HL-60 (cell line): ENCODE measurements at regions not wholly inside any gene's neighbourhood (a gene's known extent, or its start where the extent isn't known, plus 50 kb on each side); places are given as distances from the start of the nearest gene placed in this dataset.

Source experiments
- GABPA ChIP-seq: IDR thresholded peaks from 2 replicates; pipeline ENCODE4 v1.6.1; 2012; ENCODE audit warnings: low read depth
- POLR2AphosphoS5 ChIP-seq: IDR thresholded peaks from 2 replicates; pipeline ENCODE4 v1.6.1; 2012; ENCODE audit warnings: low read depth
- TF ChIP-seq, protein P1 (sequence below): IDR thresholded peaks from one replicate; pipeline ENCODE4 v1.5.1; 2011; ENCODE audit warnings: low read length, control low read depth, inconsistent platforms; ENCODE audit not compliant: insufficient read depth

DNA sequence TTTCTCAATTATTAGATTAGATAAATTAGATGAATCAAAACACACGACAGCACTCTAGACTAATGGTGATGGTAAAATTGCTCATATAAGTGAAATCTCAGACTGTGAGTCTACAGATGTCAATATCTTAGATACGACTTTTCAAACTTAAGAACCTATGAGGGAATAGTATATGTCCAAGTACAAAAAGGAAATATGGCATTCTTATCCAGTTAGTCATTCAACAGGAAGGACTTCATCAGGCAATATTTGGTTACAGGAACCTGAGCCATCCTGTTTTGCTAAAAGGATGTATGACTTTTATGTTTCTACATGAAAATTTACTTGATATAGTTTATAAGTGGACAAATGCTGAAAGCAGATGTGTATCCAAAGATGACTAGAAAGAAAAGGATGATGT lies 107.0 kb downstream of the CT47B1 start:
- TF ChIP-seq, protein P1, sequence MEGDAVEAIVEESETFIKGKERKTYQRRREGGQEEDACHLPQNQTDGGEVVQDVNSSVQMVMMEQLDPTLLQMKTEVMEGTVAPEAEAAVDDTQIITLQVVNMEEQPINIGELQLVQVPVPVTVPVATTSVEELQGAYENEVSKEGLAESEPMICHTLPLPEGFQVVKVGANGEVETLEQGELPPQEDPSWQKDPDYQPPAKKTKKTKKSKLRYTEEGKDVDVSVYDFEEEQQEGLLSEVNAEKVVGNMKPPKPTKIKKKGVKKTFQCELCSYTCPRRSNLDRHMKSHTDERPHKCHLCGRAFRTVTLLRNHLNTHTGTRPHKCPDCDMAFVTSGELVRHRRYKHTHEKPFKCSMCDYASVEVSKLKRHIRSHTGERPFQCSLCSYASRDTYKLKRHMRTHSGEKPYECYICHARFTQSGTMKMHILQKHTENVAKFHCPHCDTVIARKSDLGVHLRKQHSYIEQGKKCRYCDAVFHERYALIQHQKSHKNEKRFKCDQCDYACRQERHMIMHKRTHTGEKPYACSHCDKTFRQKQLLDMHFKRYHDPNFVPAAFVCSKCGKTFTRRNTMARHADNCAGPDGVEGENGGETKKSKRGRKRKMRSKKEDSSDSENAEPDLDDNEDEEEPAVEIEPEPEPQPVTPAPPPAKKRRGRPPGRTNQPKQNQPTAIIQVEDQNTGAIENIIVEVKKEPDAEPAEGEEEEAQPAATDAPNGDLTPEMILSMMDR: no peak
- no peak for TF ChIP-seq GABPA
- TF ChIP-seq POLR2AphosphoS5: no peak
